Neuronal stem cell (in vitro differentiated cells): ENCODE measurements at regions not wholly inside any gene's neighbourhood (a gene's known extent, or its start where the extent isn't known, plus 50 kb on each side); places are given as distances from the start of the nearest gene placed in this dataset.

Source experiments
- DNase-seq: peaks from one replicate; pipeline ENCODE4 v3.0.0-alpha.2; 2013; ENCODE audit warnings: low spot score
- H2AFZ ChIP-seq: one replicate; pipeline ENCODE4 v1.6.1; 2013; ENCODE audit warnings: mild to moderate bottlenecking, low read length, inconsistent platforms
- H2AK5ac ChIP-seq: 2 replicates; pipeline ENCODE4 v1.6.1; 2013; ENCODE audit warnings: low read depth, mild to moderate bottlenecking, inconsistent platforms, low read length, moderate library complexity, mixed read lengths
- H2BK120ac ChIP-seq: 2 replicates; pipeline ENCODE4 v1.6.1; 2013; ENCODE audit warnings: low read depth, mild to moderate bottlenecking, inconsistent platforms, low read length, moderate library complexity, mixed read lengths
- H2BK12ac ChIP-seq: one replicate; pipeline ENCODE4 v1.6.1; 2013; ENCODE audit warnings: low read length, inconsistent platforms
- H2BK15ac ChIP-seq: 2 replicates; pipeline ENCODE4 v1.6.1; 2013; ENCODE audit warnings: mild to moderate bottlenecking, low read length, inconsistent platforms, mixed read lengths
- H2BK5ac ChIP-seq: one replicate; pipeline ENCODE4 v1.6.1; 2013; ENCODE audit warnings: inconsistent platforms, mild to moderate bottlenecking, low read length, moderate library complexity
- H3K14ac ChIP-seq: one replicate; pipeline ENCODE4 v1.6.1; 2013; ENCODE audit warnings: low read length, inconsistent platforms
- H3K18ac ChIP-seq: 2 replicates; pipeline ENCODE4 v1.6.1; 2013; ENCODE audit warnings: low read length, inconsistent platforms
- H3K23ac ChIP-seq: 2 replicates; pipeline ENCODE4 v1.6.1; 2013; ENCODE audit warnings: low read depth, mild to moderate bottlenecking, mixed read lengths, low read length, inconsistent platforms; ENCODE audit not compliant: poor library complexity
- H3K27ac ChIP-seq: replicated peaks from 3 replicates; pipeline ENCODE4 v1.5.1; 2013; ENCODE audit warnings: low read length, inconsistent platforms
- H3K27me3 ChIP-seq, 3 experiments: 2 replicates each; pipeline ENCODE4 v1.6.1; 2013; ENCODE audit warnings: low read length in 3 of 3, mild to moderate bottlenecking in 2 of 3, inconsistent platforms in 1 of 3, low read depth in 1 of 3, mixed read lengths in 1 of 3, moderate library complexity in 1 of 3; ENCODE audit not compliant: control insufficient read depth in 3 of 3, insufficient read depth in 3 of 3
- H3K36me3 ChIP-seq, 2 donors: replicated peaks in 1 of 2; 2 replicates each; pipeline ENCODE4 v1.6.1; 2013; ENCODE audit warnings: low read length in 2 of 2; ENCODE audit not compliant: control insufficient read depth in 2 of 2, insufficient read depth in 2 of 2
- H3K4ac ChIP-seq: 2 replicates; pipeline ENCODE4 v1.6.1; 2013; ENCODE audit warnings: inconsistent platforms, mild to moderate bottlenecking, low read length, moderate library complexity
- H3K4me1 ChIP-seq, 2 donors: 1 replicate in 1 of 2; 2 replicates in 1 of 2; pipeline ENCODE4 v1.6.1; 2013; ENCODE audit warnings: low read length in 2 of 2, low read depth in 1 of 2; ENCODE audit not compliant: control insufficient read depth in 2 of 2, insufficient read depth in 1 of 2
- H3K4me2 ChIP-seq: one replicate; pipeline ENCODE4 v1.6.1; 2013; ENCODE audit warnings: mild to moderate bottlenecking, low read length, inconsistent platforms; ENCODE audit not compliant: insufficient read depth, poor library complexity, severe bottlenecking
- H3K4me3 ChIP-seq, 2 donors: 2 replicates each; pipeline ENCODE4 v1.5.1; 2013; ENCODE audit warnings: low read length in 2 of 2, mild to moderate bottlenecking in 2 of 2, inconsistent platforms in 1 of 2, moderate library complexity in 1 of 2
- H3K79me1 ChIP-seq: one replicate; pipeline ENCODE4 v1.6.1; 2013; ENCODE audit warnings: low read depth, mild to moderate bottlenecking, inconsistent platforms, low read length, moderate library complexity
- H3K9ac ChIP-seq: one replicate; pipeline ENCODE4 v1.6.1; 2013; ENCODE audit warnings: mild to moderate bottlenecking, low read depth, low read length, inconsistent platforms; ENCODE audit not compliant: poor library complexity
- H3K9me3 ChIP-seq, 2 donors: replicated peaks in 1 of 2; 2 replicates each; pipeline versions ENCODE3 to v1.6.1; 2013; ENCODE audit warnings: low read length in 2 of 2, mild to moderate bottlenecking in 2 of 2, inconsistent platforms in 1 of 2, low read depth in 1 of 2, mixed read lengths in 1 of 2, moderate library complexity in 1 of 2; ENCODE audit not compliant: control insufficient read depth in 2 of 2, insufficient read depth in 1 of 2
- H4K8ac ChIP-seq: one replicate; pipeline ENCODE4 v1.6.1; 2013; ENCODE audit warnings: low read depth, mild to moderate bottlenecking, inconsistent platforms, low read length, moderate library complexity
- H4K91ac ChIP-seq: one replicate; pipeline ENCODE4 v1.6.1; 2013; ENCODE audit warnings: low read length, low read depth, mild to moderate bottlenecking, inconsistent platforms; ENCODE audit not compliant: poor library complexity
- WGBS, 2 donors: extraction: QIAGEN DNeasy Blood & Tissue Kit; methylation state at CpG; one replicate each; pipeline ENCODE4 v1.1.7; 2013; ENCODE audit warnings: missing lambda C conversion rate in 2 of 2, mixed read lengths in 1 of 2; ENCODE audit not compliant: insufficient read length in 2 of 2, insufficient replicate concordance in 1 of 2; ENCODE audit errors: extremely low coverage in 2 of 2; 5-methylcytosine and 5-hydroxymethylcytosine counted together

DNA sequence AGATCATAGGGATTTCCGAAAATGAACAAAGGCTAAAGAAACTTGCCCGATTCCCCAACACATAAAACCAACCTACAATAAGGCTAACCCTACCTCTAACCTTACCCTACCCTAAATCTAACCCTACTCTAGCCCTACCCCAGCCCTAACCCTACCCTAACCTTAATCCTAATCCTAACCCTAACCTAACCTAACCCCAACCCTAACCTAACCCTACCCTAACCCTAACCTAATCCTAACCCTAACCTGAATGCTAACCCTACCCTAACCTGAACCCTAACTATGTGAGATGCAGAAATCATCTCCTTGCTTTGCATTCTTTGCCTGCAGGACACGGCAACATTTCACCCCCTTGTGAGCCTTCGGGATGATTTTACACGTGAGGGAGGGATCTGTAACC is 67.6 kb upstream of the SOX1 start:
- Histone ChIP-seq H3K79me1 (no peaks in the 10 kb centered on the region), H3K4me1 (no peaks in the 10 kb centered on the region), H2AK5ac (no peak overlapping the region), H3K27ac (no peak overlapping the region), H4K91ac (no peak overlapping the region), H3K9me3 (peaks cover 0 to 2% of the 10 kb centered on the region in 2 donors), H4K8ac (no peak overlapping the region), H2AFZ (no peak overlapping the region), H2BK120ac (no peak overlapping the region), H3K4ac (no peak overlapping the region), H2BK12ac (no peak overlapping the region), H3K23ac (no peak overlapping the region), H3K4me3 (no peak overlapping the region), H2BK15ac (no peak overlapping the region), H3K9ac (no peak overlapping the region), H3K4me2 (no peak overlapping the region), H3K27me3 (no peaks in the 10 kb centered on the region), H3K18ac (no peak overlapping the region), H2BK5ac (no peak overlapping the region), H3K36me3 (no peaks in the 10 kb centered on the region), H3K14ac (no peak overlapping the region)
- DNase-seq = no peak
- no CpG with 5 or more reads among the region's 5 CpGs for WGBS, 2 donors

- Histone ChIP-seq H2BK15ac (no peak overlapping the region), H2AK5ac (no peak overlapping the region), H3K14ac (no peak overlapping the region), H3K4me3 (no peak overlapping the region), H2AFZ (no peak overlapping the region), H3K9me3 (peaks cover 1 to 2% of the 10 kb centered on the region in 2 donors), H3K9ac (no peak overlapping the region), H2BK12ac (no peak overlapping the region), H3K18ac (no peak overlapping the region), H3K4me2 (no peak overlapping the region), H4K8ac (no peak overlapping the region), H4K91ac (no peak overlapping the region), H3K4me1 (no peaks in the 10 kb centered on the region), H3K36me3 (no peaks in the 10 kb centered on the region), H3K79me1 (no peaks in the 10 kb centered on the region), H3K27ac (no peak overlapping the region), H2BK5ac (no peak overlapping the region), H3K4ac (no peak overlapping the region), H3K23ac (no peak overlapping the region), H2BK120ac (no peak overlapping the region), H3K27me3 (no peaks in the 10 kb centered on the region)
- WGBS, 2 donors = no CpG with 5 or more reads among the region's 4 CpGs
- DNase-seq = no peak
Measured at GRCh38 chr13:112000888-112001287, 66.1 kb upstream of the SOX1 start.

- Histone ChIP-seq H4K8ac (no peak overlapping the region), H3K9ac (no peak overlapping the region), H3K27ac (no peak overlapping the region), H3K27me3 (no peaks in the 10 kb centered on the region), H3K4me2 (no peak overlapping the region), H3K9me3 (peaks cover 2 to 4% of the 10 kb centered on the region in 2 donors), H3K79me1 (no peaks in the 10 kb centered on the region), H2BK15ac (no peak overlapping the region), H2AK5ac (no peak overlapping the region), H3K4me1 (no peaks in the 10 kb centered on the region), H3K4ac (no peak overlapping the region), H3K23ac (no peak overlapping the region), H2BK120ac (no peak overlapping the region), H4K91ac (no peak overlapping the region), H3K18ac (no peak overlapping the region), H2AFZ (no peak overlapping the region), H3K14ac (no peak overlapping the region), H2BK5ac (no peak overlapping the region), H3K36me3 (no peaks in the 10 kb centered on the region), H3K4me3 (no peak overlapping the region), H2BK12ac (no peak overlapping the region)
- no CpG with 5 or more reads among the region's 5 CpGs for WGBS, 2 donors
- DNase-seq = no peak
Measured at GRCh38 chr13:112001571-112001970, 65.4 kb upstream of the SOX1 start.

- no peak overlapping the region for H3K4me2 ChIP-seq
- no peak overlapping the region for H3K4me3 ChIP-seq
- H4K8ac ChIP-seq = no peak overlapping the region
- no peaks in the 10 kb centered on the region for H3K27me3 ChIP-seq
- WGBS, 2 donors = no CpG with 5 or more reads among the region's 4 CpGs
- H2BK15ac ChIP-seq = no peak overlapping the region
- H3K9me3 ChIP-seq = peaks cover 2 to 6% of the 10 kb centered on the region in 2 donors
- no peak overlapping the region for H3K14ac ChIP-seq
- H2AFZ ChIP-seq = no peak overlapping the region
- no peak overlapping the region for H2BK12ac ChIP-seq
- H3K18ac ChIP-seq = no peak overlapping the region
- H4K91ac ChIP-seq = no peak overlapping the region
- no peak overlapping the region for H2BK5ac ChIP-seq
- no peak overlapping the region for H3K4ac ChIP-seq
- H3K9ac ChIP-seq = no peak overlapping the region
- H3K79me1 ChIP-seq = no peaks in the 10 kb centered on the region
- H3K23ac ChIP-seq = no peak overlapping the region
- no peaks in the 10 kb centered on the region for H3K4me1 ChIP-seq
- no peak for DNase-seq
- H2AK5ac ChIP-seq = no peak overlapping the region
- H3K36me3 ChIP-seq = no peaks in the 10 kb centered on the region
- no peak overlapping the region for H3K27ac ChIP-seq
- no peak overlapping the region for H2BK120ac ChIP-seq
Measured at GRCh38 chr13:112003396-112003795, 63.6 kb upstream of the SOX1 start.
